ENCODE measurements at regions not wholly inside any gene's neighbourhood (a gene's known extent, or its start where the extent isn't known, plus 50 kb on each side); places are given as distances from the start of the nearest gene placed in this dataset.
"Not testable (repeated sequence)": the region's sequence is repeated elsewhere in the genome, so short reads cannot be mapped to it uniquely, and the experiment has no call there.

- Histone ChIP-seq H3K4me1 (ENCODE audit: insufficient read depth, low read length) (no peaks in the 10 kb centered on the region), H3K27ac (ENCODE audit: low read depth, low read length) (no peak overlapping the region), H3K9me3 (ENCODE audit: control insufficient read depth in 1 of 2, low read length in 2 of 2) (no peaks in the 10 kb centered on the region), H3K4me3 (ENCODE audit: low read length in 2 of 2) (no peak overlapping the region), H3K36me3 (ENCODE audit: insufficient read depth, low read length) (no peaks in the 10 kb centered on the region), H3K27me3 (ENCODE audit: insufficient read depth, low read length) (no peaks in the 10 kb centered on the region)
- no peaks in the 10 kb centered on the region for H3K36me3 Mint-ChIP-seq
- no peaks in the 10 kb centered on the region for H3K4me1 Mint-ChIP-seq
- H3K4me3 Mint-ChIP-seq = no peak overlapping the region
- POLR2A ChIA-PET (ENCODE audit: partially characterized antibody) = no interaction called here
- CTCF ChIA-PET (ENCODE audit: partially characterized antibody) = no interaction called here
- no peak for DNase-seq
- H3K9me3 Mint-ChIP-seq = peaks cover 0 to 32% (median 16%) of the 10 kb centered on the region in 8 donors
- H3K27me3 Mint-ChIP-seq = no peaks in the 10 kb centered on the region
- no peak overlapping the region for H3K27ac Mint-ChIP-seq
- intact Hi-C loops (cut with micrococcal nuclease) = no loop called here
Observed at GRCh38 chr7:69282946-69283345, 315.3 kb upstream of the AUTS2 start.

- Histone ChIP-seq H3K4me1 (ENCODE audit: insufficient read depth, low read length) (no peaks in the 10 kb centered on the region), H3K9me3 (ENCODE audit: control insufficient read depth in 1 of 2, low read length in 2 of 2) (no peaks in the 10 kb centered on the region), H3K36me3 (ENCODE audit: insufficient read depth, low read length) (no peaks in the 10 kb centered on the region), H3K27me3 (ENCODE audit: insufficient read depth, low read length) (no peaks in the 10 kb centered on the region), H3K4me3 (ENCODE audit: low read length in 2 of 2) (no peak overlapping the region), H3K27ac (ENCODE audit: low read depth, low read length) (no peak overlapping the region)
- no peaks in the 10 kb centered on the region for H3K4me1 Mint-ChIP-seq
- intact Hi-C loops (cut with micrococcal nuclease) = no loop called here
- H3K36me3 Mint-ChIP-seq = no peaks in the 10 kb centered on the region
- no peak for DNase-seq
- ChIA-PET POLR2A (ENCODE audit: partially characterized antibody) (no interaction called here), CTCF (ENCODE audit: partially characterized antibody) (no interaction called here)
- H3K27ac Mint-ChIP-seq = no peak overlapping the region
- no peaks in the 10 kb centered on the region for H3K27me3 Mint-ChIP-seq
- peaks cover 0 to 35% (median 16%) of the 10 kb centered on the region in 8 donors for H3K9me3 Mint-ChIP-seq
- no peak overlapping the region for H3K4me3 Mint-ChIP-seq
Observed at GRCh38 chr7:69283421-69283820, 314.9 kb upstream of the AUTS2 start.

GRCh38 chr7:69285854-69286253, 312.4 kb upstream of the AUTS2 start:
- CTCF ChIA-PET (ENCODE audit: partially characterized antibody) = interaction anchor here (0.9 kb wide), 1 partner anchor 11 kb away, joined by 3 read pairs; no protein-coding TSS in a partner anchor
- no peak for DNase-seq
- Mint-ChIP-seq H3K27me3 (no peaks in the 10 kb centered on the region), H3K4me3 (no peak overlapping the region), H3K9me3 (peaks cover 0 to 30% (median 10%) of the 10 kb centered on the region in 8 donors), H3K27ac (no peak overlapping the region), H3K36me3 (no peaks in the 10 kb centered on the region), H3K4me1 (no peaks in the 10 kb centered on the region)
- POLR2A ChIA-PET (ENCODE audit: partially characterized antibody) = no interaction called here
- H3K27ac ChIP-seq (ENCODE audit: low read depth, low read length) = no peak overlapping the region
- H3K4me3 ChIP-seq (ENCODE audit: low read length in 2 of 2) = no peak overlapping the region
- no peaks in the 10 kb centered on the region for H3K9me3 ChIP-seq (ENCODE audit: control insufficient read depth in 1 of 2, low read length in 2 of 2)
- no peaks in the 10 kb centered on the region for H3K27me3 ChIP-seq (ENCODE audit: insufficient read depth, low read length)
- intact Hi-C loops (cut with micrococcal nuclease) = no loop called here
- no peaks in the 10 kb centered on the region for H3K36me3 ChIP-seq (ENCODE audit: insufficient read depth, low read length)
- H3K4me1 ChIP-seq (ENCODE audit: insufficient read depth, low read length) = no peaks in the 10 kb centered on the region

- Histone ChIP-seq H3K27me3 (ENCODE audit: insufficient read depth, low read length) (no peaks in the 10 kb centered on the region), H3K36me3 (ENCODE audit: insufficient read depth, low read length) (no peaks in the 10 kb centered on the region), H3K4me3 (ENCODE audit: low read length in 2 of 2) (no peak overlapping the region), H3K27ac (ENCODE audit: low read depth, low read length) (no peak overlapping the region), H3K9me3 (ENCODE audit: control insufficient read depth in 1 of 2, low read length in 2 of 2) (no peaks in the 10 kb centered on the region), H3K4me1 (ENCODE audit: insufficient read depth, low read length) (no peaks in the 10 kb centered on the region)
- no peak for DNase-seq
- Mint-ChIP-seq H3K9me3 (peaks cover 0 to 19% (median 7%) of the 10 kb centered on the region in 8 donors), H3K4me3 (no peak overlapping the region), H3K36me3 (no peaks in the 10 kb centered on the region), H3K4me1 (no peaks in the 10 kb centered on the region), H3K27me3 (no peaks in the 10 kb centered on the region), H3K27ac (no peak overlapping the region)
- ChIA-PET POLR2A (ENCODE audit: partially characterized antibody) (no interaction called here), CTCF (ENCODE audit: partially characterized antibody) (no interaction called here)
- intact Hi-C loops (cut with micrococcal nuclease) = no loop called here
Observed at GRCh38 chr7:69295977-69296376, 302.3 kb upstream of the AUTS2 start.

GRCh38 chr7:69301253-69301652, 297.0 kb upstream of the AUTS2 start:
- H3K36me3 Mint-ChIP-seq = no peaks in the 10 kb centered on the region
- no peak overlapping the region for H3K27ac Mint-ChIP-seq
- no peak overlapping the region for H3K4me3 Mint-ChIP-seq
- H3K4me1 Mint-ChIP-seq = no peaks in the 10 kb centered on the region
- no peaks in the 10 kb centered on the region for H3K27me3 Mint-ChIP-seq
- H3K27ac ChIP-seq (ENCODE audit: low read depth, low read length) = no peak overlapping the region
- H3K9me3 Mint-ChIP-seq = peaks cover 4 to 16% (median 6%) of the 10 kb centered on the region in 8 donors
- H3K27me3 ChIP-seq (ENCODE audit: insufficient read depth, low read length) = no peaks in the 10 kb centered on the region
- intact Hi-C loops (cut with micrococcal nuclease) = no loop called here
- H3K4me3 ChIP-seq (ENCODE audit: low read length in 2 of 2) = no peak overlapping the region
- POLR2A ChIA-PET (ENCODE audit: partially characterized antibody) = no interaction called here
- H3K4me1 ChIP-seq (ENCODE audit: insufficient read depth, low read length) = no peaks in the 10 kb centered on the region
- no peaks in the 10 kb centered on the region for H3K9me3 ChIP-seq (ENCODE audit: control insufficient read depth in 1 of 2, low read length in 2 of 2)
- DNase-seq = no peak
- CTCF ChIA-PET (ENCODE audit: partially characterized antibody) = no interaction called here
- no peaks in the 10 kb centered on the region for H3K36me3 ChIP-seq (ENCODE audit: insufficient read depth, low read length)

- POLR2A ChIA-PET (ENCODE audit: partially characterized antibody) = no interaction called here
- Histone ChIP-seq H3K36me3 (ENCODE audit: insufficient read depth, low read length) (no peaks in the 10 kb centered on the region), H3K27ac (ENCODE audit: low read depth, low read length) (no peak overlapping the region), H3K4me3 (ENCODE audit: low read length in 2 of 2) (no peak overlapping the region), H3K9me3 (ENCODE audit: control insufficient read depth in 1 of 2, low read length in 2 of 2) (no peaks in the 10 kb centered on the region), H3K27me3 (ENCODE audit: insufficient read depth, low read length) (no peaks in the 10 kb centered on the region), H3K4me1 (ENCODE audit: insufficient read depth, low read length) (no peaks in the 10 kb centered on the region)
- H3K9me3 Mint-ChIP-seq = peaks cover 0 to 6% (median 2%) of the 10 kb centered on the region in 8 donors
- no peak for DNase-seq
- H3K36me3 Mint-ChIP-seq = no peaks in the 10 kb centered on the region
- intact Hi-C loops (cut with micrococcal nuclease) = no loop called here
- H3K27ac Mint-ChIP-seq = no peak overlapping the region
- H3K4me3 Mint-ChIP-seq = no peak overlapping the region
- H3K27me3 Mint-ChIP-seq = no peaks in the 10 kb centered on the region
- no peaks in the 10 kb centered on the region for H3K4me1 Mint-ChIP-seq
- CTCF ChIA-PET (ENCODE audit: partially characterized antibody) = no interaction called here
Observed at GRCh38 chr7:69309601-69310000, 288.7 kb upstream of the AUTS2 start.

- no peak for DNase-seq
- H3K27me3 Mint-ChIP-seq = no peaks in the 10 kb centered on the region
- Histone ChIP-seq H3K36me3 (ENCODE audit: insufficient read depth, low read length) (no peaks in the 10 kb centered on the region), H3K4me3 (ENCODE audit: low read length in 2 of 2) (no peak overlapping the region), H3K27me3 (ENCODE audit: insufficient read depth, low read length) (no peaks in the 10 kb centered on the region), H3K4me1 (ENCODE audit: insufficient read depth, low read length) (no peaks in the 10 kb centered on the region), H3K27ac (ENCODE audit: low read depth, low read length) (no peak overlapping the region), H3K9me3 (ENCODE audit: control insufficient read depth in 1 of 2, low read length in 2 of 2) (no peaks in the 10 kb centered on the region)
- no peak overlapping the region for H3K27ac Mint-ChIP-seq
- no peaks in the 10 kb centered on the region for H3K36me3 Mint-ChIP-seq
- no peak overlapping the region for H3K4me3 Mint-ChIP-seq
- CTCF ChIA-PET (ENCODE audit: partially characterized antibody) = no interaction called here
- H3K9me3 Mint-ChIP-seq = peaks cover 0 to 7% (median 0%) of the 10 kb centered on the region in 8 donors
- POLR2A ChIA-PET (ENCODE audit: partially characterized antibody) = no interaction called here
- H3K4me1 Mint-ChIP-seq = no peaks in the 10 kb centered on the region
- intact Hi-C loops (cut with micrococcal nuclease) = no loop called here
Observed at GRCh38 chr7:69311489-69311888, 286.8 kb upstream of the AUTS2 start.

- H3K27ac Mint-ChIP-seq; H3K4me3 ChIP-seq (ENCODE audit: low read length in 2 of 2); DNase-seq; H3K36me3 ChIP-seq (ENCODE audit: insufficient read depth, low read length); H3K4me1 ChIP-seq (ENCODE audit: insufficient read depth, low read length); intact Hi-C loops (cut with micrococcal nuclease); H3K9me3 Mint-ChIP-seq; H3K4me1 Mint-ChIP-seq; POLR2A ChIA-PET (ENCODE audit: partially characterized antibody); H3K36me3 Mint-ChIP-seq; H3K9me3 ChIP-seq (ENCODE audit: control insufficient read depth in 1 of 2, low read length in 2 of 2); H3K27ac ChIP-seq (ENCODE audit: low read depth, low read length); H3K27me3 Mint-ChIP-seq; H3K27me3 ChIP-seq (ENCODE audit: insufficient read depth, low read length); CTCF ChIA-PET (ENCODE audit: partially characterized antibody); H3K4me3 Mint-ChIP-seq: not testable (repeated sequence)
Observed at GRCh38 chr7:69313852-69314251, 284.4 kb upstream of the AUTS2 start.
